ENCODE measurements at regions not wholly inside any gene's neighbourhood (a gene's known extent, or its start where the extent isn't known, plus 50 kb on each side); places are given as distances from the start of the nearest gene placed in this dataset.
"Not testable (repeated sequence)": the region's sequence is repeated elsewhere in the genome, so short reads cannot be mapped to it uniquely, and the experiment has no call there.

- not testable (repeated sequence) for H3K4me3 ChIP-seq (ENCODE audit: low read length); H3K9me3 ChIP-seq (ENCODE audit: low read length); H3K36me3 ChIP-seq (ENCODE audit: insufficient read depth, low read length); H3K4me1 ChIP-seq (ENCODE audit: insufficient read depth, low read length); H2AFZ ChIP-seq (ENCODE audit: low read depth, low read length); H3K27me3 ChIP-seq (ENCODE audit: insufficient read depth, low read length)
These were observed 584.5 kb upstream of the MDGA2 start for GRCh38 chr14:48259876-48260275.

DNA sequence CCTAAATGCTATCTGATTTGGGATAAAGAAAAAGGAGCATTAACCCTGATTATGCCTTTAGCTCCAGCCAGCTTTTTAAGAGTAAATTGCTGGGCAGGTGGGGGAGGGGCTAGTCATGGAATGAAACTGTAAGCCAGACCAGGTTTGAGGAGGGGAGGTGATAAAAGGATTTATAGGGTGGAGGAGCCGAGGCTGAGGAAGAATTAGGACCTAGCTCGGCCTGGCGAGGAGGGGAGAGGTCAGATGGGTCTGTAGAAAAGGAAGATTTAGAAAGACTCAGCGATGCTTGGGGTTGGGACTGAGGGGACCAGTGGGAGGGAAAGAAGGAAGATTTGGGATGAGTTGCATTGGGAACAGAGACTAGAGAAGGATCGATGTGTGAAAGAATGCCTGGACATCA is 583.8 kb upstream of the MDGA2 start:
- not testable (repeated sequence) for H3K4me1 ChIP-seq (ENCODE audit: insufficient read depth, low read length); H3K36me3 ChIP-seq (ENCODE audit: insufficient read depth, low read length); H3K9me3 ChIP-seq (ENCODE audit: low read length); H3K4me3 ChIP-seq (ENCODE audit: low read length); H2AFZ ChIP-seq (ENCODE audit: low read depth, low read length); H3K27me3 ChIP-seq (ENCODE audit: insufficient read depth, low read length)

DNA sequence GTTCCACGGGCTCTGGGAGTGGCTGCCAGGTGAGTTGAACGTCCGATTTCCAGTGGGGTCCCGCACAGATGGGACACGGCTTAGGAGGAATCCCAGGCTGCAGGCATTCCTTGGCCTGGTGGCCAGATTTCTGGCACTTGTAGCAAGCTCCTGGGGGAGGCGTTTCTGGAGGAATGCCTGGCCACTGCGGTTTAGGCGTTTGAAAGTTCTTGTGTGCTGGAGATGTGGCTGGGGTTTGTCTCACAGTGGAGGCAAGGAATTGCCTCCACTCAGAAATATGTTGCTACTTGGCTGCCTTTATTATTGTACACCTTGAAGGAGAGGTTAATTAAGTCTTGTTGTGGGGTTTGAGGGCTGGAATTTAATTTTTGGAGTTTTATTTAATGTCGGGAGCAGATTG is 583.3 kb upstream of the MDGA2 start:
- H3K36me3 ChIP-seq (ENCODE audit: insufficient read depth, low read length); H3K4me1 ChIP-seq (ENCODE audit: insufficient read depth, low read length); H3K9me3 ChIP-seq (ENCODE audit: low read length); H3K27me3 ChIP-seq (ENCODE audit: insufficient read depth, low read length); H3K4me3 ChIP-seq (ENCODE audit: low read length); H2AFZ ChIP-seq (ENCODE audit: low read depth, low read length): not testable (repeated sequence)

- H2AFZ ChIP-seq (ENCODE audit: low read depth, low read length): no peak overlapping the region
- H3K4me3 ChIP-seq (ENCODE audit: low read length): no peak overlapping the region
- H3K9me3 ChIP-seq (ENCODE audit: low read length): no peaks in the 10 kb centered on the region
- no peaks in the 10 kb centered on the region for H3K27me3 ChIP-seq (ENCODE audit: insufficient read depth, low read length)
- H3K36me3 ChIP-seq (ENCODE audit: insufficient read depth, low read length): no peaks in the 10 kb centered on the region
- no peaks in the 10 kb centered on the region for H3K4me1 ChIP-seq (ENCODE audit: insufficient read depth, low read length)
These were observed 577.6 kb upstream of the MDGA2 start for GRCh38 chr14:48253020-48253419.

GRCh38 chr14:48251290-48251689 is 575.9 kb upstream of the MDGA2 start:
- Histone ChIP-seq H3K9me3 (ENCODE audit: low read length) (no peaks in the 10 kb centered on the region), H3K36me3 (ENCODE audit: insufficient read depth, low read length) (no peaks in the 10 kb centered on the region), H3K27me3 (ENCODE audit: insufficient read depth, low read length) (no peaks in the 10 kb centered on the region), H2AFZ (ENCODE audit: low read depth, low read length) (no peak overlapping the region), H3K4me1 (ENCODE audit: insufficient read depth, low read length) (no peaks in the 10 kb centered on the region), H3K4me3 (ENCODE audit: low read length) (no peak overlapping the region)

DNA sequence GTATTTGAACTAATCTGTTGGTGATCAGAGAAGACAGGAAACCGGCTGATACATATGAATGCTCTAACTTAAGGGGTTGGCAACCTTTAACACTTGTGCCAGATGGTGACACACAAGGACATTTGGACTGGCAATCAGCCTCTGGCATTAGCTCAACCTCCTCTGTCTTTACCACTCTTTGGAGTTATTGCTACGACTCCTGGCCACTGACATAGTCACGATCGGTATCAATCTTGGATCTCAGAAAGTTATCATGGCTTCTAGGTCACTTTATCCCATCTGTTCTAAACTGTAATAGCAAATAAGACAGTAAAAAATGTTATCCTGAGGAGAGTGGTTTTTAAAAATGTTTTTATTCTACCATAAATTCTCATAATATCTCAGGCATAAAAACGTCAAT is 575.2 kb upstream of the MDGA2 start:
- no peaks in the 10 kb centered on the region for H3K36me3 ChIP-seq (ENCODE audit: insufficient read depth, low read length)
- no peaks in the 10 kb centered on the region for H3K4me1 ChIP-seq (ENCODE audit: insufficient read depth, low read length)

DNA sequence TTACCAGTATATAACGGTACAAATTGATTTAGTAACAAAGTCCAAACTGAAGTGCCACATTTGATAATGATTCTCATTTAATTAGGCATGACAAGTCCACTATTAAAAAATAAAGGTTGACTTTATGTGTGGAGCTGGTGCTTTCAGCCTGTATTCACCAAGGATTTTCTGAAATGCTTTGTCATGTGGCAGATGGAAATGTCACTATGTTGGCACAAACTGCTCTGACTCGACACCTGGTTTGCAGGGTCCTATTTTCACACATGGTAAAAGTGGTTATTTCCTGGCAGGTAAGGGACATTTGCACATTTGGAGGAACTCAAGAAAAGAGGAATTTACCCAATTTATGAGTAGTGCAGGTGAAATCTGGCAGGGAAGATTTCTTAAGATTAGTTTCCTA is 572.6 kb upstream of the MDGA2 start:
- Histone ChIP-seq H3K4me3 (ENCODE audit: low read length) (no peak overlapping the region), H3K9me3 (ENCODE audit: low read length) (no peaks in the 10 kb centered on the region), H3K4me1 (ENCODE audit: insufficient read depth, low read length) (no peaks in the 10 kb centered on the region), H3K36me3 (ENCODE audit: insufficient read depth, low read length) (no peaks in the 10 kb centered on the region), H2AFZ (ENCODE audit: low read depth, low read length) (no peak overlapping the region), H3K27me3 (ENCODE audit: insufficient read depth, low read length) (no peaks in the 10 kb centered on the region)

More for the DNA sequence above, 575.2 kb upstream of the MDGA2 start:
- H3K9me3 ChIP-seq (ENCODE audit: low read length): no peaks in the 10 kb centered on the region
- H3K4me3 ChIP-seq (ENCODE audit: low read length): no peak overlapping the region
- no peaks in the 10 kb centered on the region for H3K27me3 ChIP-seq (ENCODE audit: insufficient read depth, low read length)
- no peak overlapping the region for H2AFZ ChIP-seq (ENCODE audit: low read depth, low read length)

DNA sequence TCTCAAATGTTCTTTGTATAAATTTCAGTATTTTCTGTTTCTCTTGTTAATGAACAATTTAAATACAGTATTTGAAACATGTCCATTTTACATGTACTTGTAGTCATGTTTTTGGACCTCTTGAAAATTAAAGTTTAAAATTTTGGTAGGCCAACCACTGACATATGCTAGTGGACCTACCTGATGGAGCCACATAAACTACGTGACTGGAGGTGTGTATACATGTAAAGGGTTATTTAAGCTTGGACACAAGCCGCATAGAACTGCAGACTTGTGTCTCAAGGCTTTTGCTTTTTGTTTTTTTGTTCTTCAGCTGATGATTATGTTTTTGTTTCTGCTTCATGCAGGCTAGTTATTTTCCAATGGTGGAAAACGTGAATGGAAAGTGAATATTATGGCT is 568.5 kb upstream of the MDGA2 start:
- Histone ChIP-seq H3K9me3 (ENCODE audit: low read length) (no peaks in the 10 kb centered on the region), H3K4me1 (ENCODE audit: insufficient read depth, low read length) (no peaks in the 10 kb centered on the region)

DNA sequence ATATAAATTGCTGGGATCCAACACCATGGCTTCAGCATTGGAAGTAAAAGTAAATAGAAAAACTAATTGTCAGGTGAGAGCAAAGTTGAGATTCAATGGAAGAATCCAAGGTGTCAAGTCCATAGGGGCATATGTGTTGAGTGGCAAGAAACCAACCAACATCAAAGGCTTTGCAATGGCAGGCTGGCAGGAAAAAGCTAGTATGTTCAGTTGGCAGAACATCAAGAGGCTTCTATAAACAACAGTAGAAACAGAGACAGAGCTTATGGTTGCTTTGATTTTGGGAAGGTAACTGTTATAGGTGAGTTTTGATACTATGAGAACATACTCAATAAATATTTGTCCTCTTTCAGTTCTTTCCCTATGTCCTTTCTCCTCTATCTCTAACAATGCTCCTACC is 553.7 kb upstream of the MDGA2 start:
- Histone ChIP-seq H2AFZ (ENCODE audit: low read depth, low read length) (no peak overlapping the region), H3K4me3 (ENCODE audit: low read length) (no peak overlapping the region), H3K4me1 (ENCODE audit: insufficient read depth, low read length) (no peaks in the 10 kb centered on the region), H3K27me3 (ENCODE audit: insufficient read depth, low read length) (no peaks in the 10 kb centered on the region), H3K9me3 (ENCODE audit: low read length) (no peaks in the 10 kb centered on the region), H3K36me3 (ENCODE audit: insufficient read depth, low read length) (no peaks in the 10 kb centered on the region)

More for the DNA sequence above, 568.5 kb upstream of the MDGA2 start:
- Histone ChIP-seq H3K36me3 (ENCODE audit: insufficient read depth, low read length) (no peaks in the 10 kb centered on the region), H3K27me3 (ENCODE audit: insufficient read depth, low read length) (no peaks in the 10 kb centered on the region), H3K4me3 (ENCODE audit: low read length) (no peak overlapping the region), H2AFZ (ENCODE audit: low read depth, low read length) (no peak overlapping the region)

DNA sequence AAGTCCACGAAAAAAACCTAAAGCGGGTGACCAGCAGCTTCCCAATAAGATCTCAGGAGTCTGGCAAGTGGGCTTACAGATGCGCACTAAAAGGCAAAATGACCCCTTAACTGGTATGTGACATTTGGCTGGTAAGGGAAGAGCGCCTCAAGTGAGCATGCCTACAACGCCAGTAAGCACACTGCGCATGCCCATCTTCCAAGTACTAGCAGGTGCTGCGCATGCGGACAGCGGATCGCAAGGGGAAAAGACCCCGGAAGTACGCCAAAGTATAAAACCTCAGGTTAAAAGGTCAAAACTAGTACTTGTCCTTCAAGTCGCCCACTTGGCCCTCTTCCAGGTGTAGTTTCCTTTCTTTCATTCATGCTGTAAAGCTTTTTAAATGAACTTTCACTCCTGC is 518.5 kb upstream of the MDGA2 start:
- Histone ChIP-seq H2AFZ (ENCODE audit: low read depth, low read length) (no peak overlapping the region), H3K27me3 (ENCODE audit: insufficient read depth, low read length) (no peaks in the 10 kb centered on the region), H3K4me3 (ENCODE audit: low read length) (no peak overlapping the region), H3K9me3 (ENCODE audit: low read length) (no peaks in the 10 kb centered on the region), H3K4me1 (ENCODE audit: insufficient read depth, low read length) (no peaks in the 10 kb centered on the region), H3K36me3 (ENCODE audit: insufficient read depth, low read length) (no peaks in the 10 kb centered on the region)

GRCh38 chr14:48149624-48150023 is 474.2 kb upstream of the MDGA2 start:
- not testable (repeated sequence) for H3K4me1 ChIP-seq (ENCODE audit: insufficient read depth, low read length); H3K4me3 ChIP-seq (ENCODE audit: low read length); H3K36me3 ChIP-seq (ENCODE audit: insufficient read depth, low read length); H3K27me3 ChIP-seq (ENCODE audit: insufficient read depth, low read length); H3K9me3 ChIP-seq (ENCODE audit: low read length); H2AFZ ChIP-seq (ENCODE audit: low read depth, low read length)

GRCh38 chr14:48140804-48141203 is 465.4 kb upstream of the MDGA2 start:
- no peaks in the 10 kb centered on the region for H3K36me3 ChIP-seq (ENCODE audit: insufficient read depth, low read length)
- H3K4me1 ChIP-seq (ENCODE audit: insufficient read depth, low read length): no peaks in the 10 kb centered on the region
- H3K4me3 ChIP-seq (ENCODE audit: low read length): no peak overlapping the region
- no peak overlapping the region for H2AFZ ChIP-seq (ENCODE audit: low read depth, low read length)
- no peaks in the 10 kb centered on the region for H3K27me3 ChIP-seq (ENCODE audit: insufficient read depth, low read length)
- H3K9me3 ChIP-seq (ENCODE audit: low read length): no peaks in the 10 kb centered on the region

- Histone ChIP-seq H3K36me3 (ENCODE audit: insufficient read depth, low read length) (no peaks in the 10 kb centered on the region), H3K4me3 (ENCODE audit: low read length) (no peak overlapping the region), H2AFZ (ENCODE audit: low read depth, low read length) (no peak overlapping the region), H3K27me3 (ENCODE audit: insufficient read depth, low read length) (no peaks in the 10 kb centered on the region), H3K4me1 (ENCODE audit: insufficient read depth, low read length) (no peaks in the 10 kb centered on the region), H3K9me3 (ENCODE audit: low read length) (no peaks in the 10 kb centered on the region)
These were observed 454.1 kb upstream of the MDGA2 start for GRCh38 chr14:48129472-48129871.

- H3K4me3 ChIP-seq (ENCODE audit: low read length): no peak overlapping the region
- peaks cover under 1% of the 10 kb centered on the region for H3K4me1 ChIP-seq (ENCODE audit: insufficient read depth, low read length)
- no peaks in the 10 kb centered on the region for H3K36me3 ChIP-seq (ENCODE audit: insufficient read depth, low read length)
- H3K9me3 ChIP-seq (ENCODE audit: low read length): no peaks in the 10 kb centered on the region
- no peaks in the 10 kb centered on the region for H3K27me3 ChIP-seq (ENCODE audit: insufficient read depth, low read length)
- H2AFZ ChIP-seq (ENCODE audit: low read depth, low read length): no peak overlapping the region
These were observed 452.3 kb upstream of the MDGA2 start for GRCh38 chr14:48127674-48128073.

Measured in neuron (in vitro differentiated cells).